Hepatocyte (in vitro differentiated cells): ENCODE measurements at regions not wholly inside any gene's neighbourhood (a gene's known extent, or its start where the extent isn't known, plus 50 kb on each side); places are given as distances from the start of the nearest gene placed in this dataset.

ENCODE experiments used
- DNase-seq: peaks from one replicate; pipeline ENCODE4 v3.0.0-alpha.2; 2016; ENCODE audit warnings: low spot score
- H2AFZ ChIP-seq: fragments of 200-600 bp; sonication (generic); 2 replicates; pipeline ENCODE4 v1.6.0; 2016; ENCODE audit warnings: antibody characterized with exemption, mild to moderate bottlenecking
- H3K27ac ChIP-seq: fragments of 200-600 bp; sonication (generic); 2 replicates; pipeline ENCODE4 v1.5.1; 2016; ENCODE audit warnings: mild to moderate bottlenecking
- H3K27me3 ChIP-seq: fragments of 200-600 bp; sonication (generic); 2 replicates; pipeline ENCODE4 v1.6.1; 2016
- H3K36me3 ChIP-seq: fragments of 200-600 bp; sonication (generic); replicated peaks from 2 replicates; pipeline ENCODE4 v1.5.1; 2016; ENCODE audit warnings: low read depth; ENCODE audit not compliant: insufficient read depth
- H3K4me1 ChIP-seq: fragments of 200-600 bp; sonication (generic); 2 replicates; pipeline ENCODE4 v1.5.1; 2016; ENCODE audit warnings: mild to moderate bottlenecking, moderate library complexity; ENCODE audit not compliant: insufficient read depth
- H3K4me2 ChIP-seq: fragments of 200-600 bp; sonication (generic); 2 replicates; pipeline ENCODE4 v1.6.0; 2016
- H3K4me3 ChIP-seq: fragments of 200-600 bp; sonication (generic); 2 replicates; pipeline ENCODE4 v1.5.1; 2016; ENCODE audit warnings: mild to moderate bottlenecking
- H3K79me2 ChIP-seq: fragments of 200-600 bp; sonication (generic); 2 replicates; pipeline ENCODE4 v1.6.0; 2017; ENCODE audit warnings: mild to moderate bottlenecking
- H3K9me2 ChIP-seq: fragments of 200-600 bp; sonication (generic); replicated peaks from 2 replicates; pipeline ENCODE4 v1.6.0; 2017; ENCODE audit warnings: mild to moderate bottlenecking; ENCODE audit not compliant: insufficient read depth
- H3K9me3 ChIP-seq: fragments of 200-600 bp; sonication (generic); 2 replicates; pipeline ENCODE4 v1.5.1; 2016; ENCODE audit warnings: low read depth, mild to moderate bottlenecking
- H4K20me1 ChIP-seq: fragments of 200-600 bp; sonication (generic); 2 replicates; pipeline ENCODE4 v1.6.0; 2016; ENCODE audit warnings: mild to moderate bottlenecking; ENCODE audit not compliant: insufficient read depth, poor library complexity, severe bottlenecking
- CTCF ChIP-seq: fragments of 200-600 bp; sonication (generic); IDR thresholded peaks from 2 replicates; pipeline ENCODE4 v1.5.1; 2016; ENCODE audit warnings: antibody characterized with exemption, mild to moderate bottlenecking; ENCODE audit not compliant: poor library complexity
- EZH2 ChIP-seq: fragments of 200-600 bp; sonication (generic); IDR thresholded peaks from 2 replicates; pipeline ENCODE4 v1.6.1; 2016; ENCODE audit warnings: antibody characterized with exemption, mild to moderate bottlenecking, borderline replicate concordance
- EZH2phosphoT487 ChIP-seq: fragments of 200-600 bp; sonication (generic); IDR thresholded peaks from one replicate; pipeline ENCODE4 v1.6.1; 2018; ENCODE audit warnings: antibody characterized with exemption, mild to moderate bottlenecking, low read depth, moderate library complexity; ENCODE audit not compliant: unreplicated experiment, severe bottlenecking
- WGBS: methylation state at CpG from one replicate; pipeline ENCODE4 v1.1.6; 2016; ENCODE audit warnings: low lambda C conversion rate; ENCODE audit errors: missing lambda C conversion rate; 5-methylcytosine and 5-hydroxymethylcytosine counted together

GRCh38 chr14:36012621-36013020, 163.9 kb downstream of the PTCSC3 start:
- H3K27me3 ChIP-seq, result peaks cover 3% of the 10 kb centered on the region
- no peak overlapping the region for H3K27ac ChIP-seq
- H3K4me2 ChIP-seq, result no peak overlapping the region
- no peak for DNase-seq
- no peak overlapping the region for H2AFZ ChIP-seq
- H3K36me3 ChIP-seq, result no peaks in the 10 kb centered on the region
- no peak overlapping the region for H3K4me3 ChIP-seq
- WGBS, result 70% methylated on average over 7 of the region's 7 CpGs
- H3K9me2 ChIP-seq, result no peaks in the 10 kb centered on the region
- TF ChIP-seq EZH2phosphoT487 (no peak), EZH2 (no peak), CTCF (no peak)
- H4K20me1 ChIP-seq, result no peaks in the 10 kb centered on the region
- H3K9me3 ChIP-seq, result no peaks in the 10 kb centered on the region
- H3K79me2 ChIP-seq, result no peaks in the 10 kb centered on the region
- H3K4me1 ChIP-seq, result no peaks in the 10 kb centered on the region

DNA sequence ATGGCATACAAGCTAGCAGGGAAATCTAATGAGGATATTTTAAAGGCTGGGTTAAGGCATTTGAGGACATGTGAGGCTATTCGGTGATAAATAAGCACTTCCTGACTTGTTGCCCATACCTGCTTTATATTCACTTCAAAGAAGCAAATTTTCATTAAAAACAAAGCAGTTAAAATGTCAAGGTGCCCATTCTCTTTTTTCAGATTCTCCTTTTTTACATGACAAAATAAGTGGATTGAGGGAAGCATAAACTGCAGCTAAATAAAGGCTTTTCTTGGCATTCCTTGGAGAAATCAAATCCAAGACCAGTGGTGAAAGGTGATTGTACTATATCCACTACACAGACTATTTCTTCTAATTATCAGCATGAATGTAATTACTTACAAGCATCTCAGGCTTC, 166.9 kb downstream of the PTCSC3 start:
- no peaks in the 10 kb centered on the region for H3K36me3 ChIP-seq
- H3K79me2 ChIP-seq, result no peaks in the 10 kb centered on the region
- H3K9me3 ChIP-seq, result no peaks in the 10 kb centered on the region
- H3K27me3 ChIP-seq, result peaks cover 3% of the 10 kb centered on the region
- no peaks in the 10 kb centered on the region for H3K9me2 ChIP-seq
- H3K27ac ChIP-seq, result no peak overlapping the region
- WGBS, result 56% methylated on average over 1 of the region's 1 CpG
- H3K4me1 ChIP-seq, result no peaks in the 10 kb centered on the region
- H3K4me3 ChIP-seq, result no peak overlapping the region
- no peak for DNase-seq
- H4K20me1 ChIP-seq, result no peaks in the 10 kb centered on the region
- H2AFZ ChIP-seq, result no peak overlapping the region
- no peak overlapping the region for H3K4me2 ChIP-seq
- TF ChIP-seq EZH2 (no peak), CTCF (no peak), EZH2phosphoT487 (no peak)

DNA sequence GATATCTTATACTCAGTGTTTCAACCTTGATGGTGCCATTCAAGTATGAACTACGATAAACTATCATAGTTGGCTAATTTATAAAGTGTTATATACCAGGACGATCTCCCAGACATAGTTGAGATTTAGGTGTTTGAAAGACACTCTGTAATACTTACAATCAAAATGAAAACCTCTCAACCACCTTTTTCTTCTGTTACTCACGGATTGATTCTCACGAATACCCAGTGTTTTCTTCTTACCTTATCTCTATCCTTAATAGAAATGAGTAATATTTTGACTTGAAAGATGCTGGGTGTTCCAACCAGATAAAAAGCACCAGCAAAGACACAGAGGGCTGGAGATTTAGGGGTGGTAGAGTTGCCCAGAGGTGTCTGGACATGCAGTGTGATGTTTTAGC, 169.9 kb downstream of the PTCSC3 start:
- Histone ChIP-seq H3K36me3 (no peaks in the 10 kb centered on the region), H3K4me2 (no peak overlapping the region), H3K79me2 (no peaks in the 10 kb centered on the region), H4K20me1 (no peaks in the 10 kb centered on the region), H3K27ac (no peak overlapping the region), H2AFZ (no peak overlapping the region), H3K27me3 (peaks cover 3% of the 10 kb centered on the region), H3K4me3 (no peak overlapping the region), H3K4me1 (no peaks in the 10 kb centered on the region), H3K9me2 (no peaks in the 10 kb centered on the region), H3K9me3 (no peaks in the 10 kb centered on the region)
- 77% methylated on average over 4 of the region's 4 CpGs for WGBS
- DNase-seq, result no peak
- TF ChIP-seq EZH2phosphoT487 (no peak), EZH2 (no peak), CTCF (no peak)

DNA sequence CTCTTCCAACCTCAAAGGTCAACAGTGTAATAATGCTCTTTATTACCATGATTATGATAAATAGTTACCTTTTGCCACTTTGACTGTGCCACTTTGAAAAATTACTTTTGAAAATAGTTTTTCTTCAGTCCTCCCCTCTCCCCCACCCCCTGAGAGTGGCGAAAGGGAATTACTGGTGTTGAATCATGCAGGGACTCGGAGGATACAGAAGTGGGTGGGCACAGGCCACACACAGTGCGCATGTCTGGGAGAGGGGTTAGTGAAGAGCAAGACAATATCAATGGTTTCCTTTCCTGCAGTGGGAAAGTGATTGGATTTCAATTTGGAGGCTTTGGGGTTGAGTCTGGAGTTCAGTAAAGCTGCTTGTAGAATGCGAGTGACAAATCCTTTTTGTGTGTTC, 170.9 kb downstream of the PTCSC3 start:
- Histone ChIP-seq H3K4me2 (no peak overlapping the region), H3K9me3 (no peaks in the 10 kb centered on the region), H3K9me2 (no peaks in the 10 kb centered on the region), H3K4me3 (no peak overlapping the region), H3K36me3 (no peaks in the 10 kb centered on the region), H3K4me1 (no peaks in the 10 kb centered on the region), H3K79me2 (no peaks in the 10 kb centered on the region), H3K27me3 (peaks cover 3% of the 10 kb centered on the region), H3K27ac (no peak overlapping the region), H2AFZ (no peak overlapping the region), H4K20me1 (no peaks in the 10 kb centered on the region)
- TF ChIP-seq CTCF (no peak), EZH2phosphoT487 (no peak)
- DNase-seq, result no peak
- WGBS, result 77% methylated on average over 4 of the region's 4 CpGs
